AML-193 (cell line): ENCODE measurements at regions not wholly inside any gene's neighbourhood (a gene's known extent, or its start where the extent isn't known, plus 50 kb on each side); places are given as distances from the start of the nearest gene placed in this dataset.

Source experiments
- DNase-seq, 2 experiments: peaks; one replicate each; lab custom pipeline; 2025; lab: John Stamatoyannopoulos, UW

DNA sequence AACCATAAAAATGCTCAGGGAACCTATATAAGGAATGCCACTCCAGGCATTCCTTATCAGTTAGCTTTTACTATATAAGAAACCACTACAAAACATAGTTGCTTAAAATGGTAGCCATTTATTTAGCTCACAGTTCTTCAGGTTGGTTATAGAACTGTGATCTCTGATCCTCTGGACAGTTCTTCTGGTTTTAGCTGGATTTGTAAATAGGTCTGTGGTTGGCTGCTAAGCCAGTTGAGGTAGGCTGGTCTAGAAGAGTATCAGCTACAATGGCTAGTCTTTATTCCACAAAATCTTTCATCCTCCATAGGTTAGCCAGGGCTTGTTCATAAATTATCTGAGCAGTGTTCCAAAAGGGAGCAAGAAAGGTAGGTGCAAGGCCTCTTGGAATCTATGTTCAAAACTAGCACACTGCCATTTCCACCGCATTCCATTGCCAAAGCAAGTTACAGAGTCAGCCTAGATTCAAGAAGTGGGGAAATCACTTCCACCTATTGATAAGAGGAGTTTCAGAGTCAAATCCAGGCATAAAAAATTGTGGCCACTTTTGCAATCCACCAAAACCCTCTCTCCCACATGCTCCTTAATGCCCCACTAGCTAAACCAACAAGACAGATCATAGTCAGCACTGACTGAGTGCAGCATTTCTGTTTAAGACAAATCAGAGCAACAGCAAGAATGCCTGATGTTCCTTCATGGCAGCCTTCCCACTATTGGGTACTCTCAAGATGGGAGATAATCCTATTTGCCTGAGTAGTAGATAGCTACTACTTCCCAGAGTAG lies 146.4 kb downstream of the IRS1 start:
- no peak for DNase-seq

GRCh38 chr2:226652369-226652768 lies 147.3 kb downstream of the IRS1 start:
- DNase-seq = no peak

DNA sequence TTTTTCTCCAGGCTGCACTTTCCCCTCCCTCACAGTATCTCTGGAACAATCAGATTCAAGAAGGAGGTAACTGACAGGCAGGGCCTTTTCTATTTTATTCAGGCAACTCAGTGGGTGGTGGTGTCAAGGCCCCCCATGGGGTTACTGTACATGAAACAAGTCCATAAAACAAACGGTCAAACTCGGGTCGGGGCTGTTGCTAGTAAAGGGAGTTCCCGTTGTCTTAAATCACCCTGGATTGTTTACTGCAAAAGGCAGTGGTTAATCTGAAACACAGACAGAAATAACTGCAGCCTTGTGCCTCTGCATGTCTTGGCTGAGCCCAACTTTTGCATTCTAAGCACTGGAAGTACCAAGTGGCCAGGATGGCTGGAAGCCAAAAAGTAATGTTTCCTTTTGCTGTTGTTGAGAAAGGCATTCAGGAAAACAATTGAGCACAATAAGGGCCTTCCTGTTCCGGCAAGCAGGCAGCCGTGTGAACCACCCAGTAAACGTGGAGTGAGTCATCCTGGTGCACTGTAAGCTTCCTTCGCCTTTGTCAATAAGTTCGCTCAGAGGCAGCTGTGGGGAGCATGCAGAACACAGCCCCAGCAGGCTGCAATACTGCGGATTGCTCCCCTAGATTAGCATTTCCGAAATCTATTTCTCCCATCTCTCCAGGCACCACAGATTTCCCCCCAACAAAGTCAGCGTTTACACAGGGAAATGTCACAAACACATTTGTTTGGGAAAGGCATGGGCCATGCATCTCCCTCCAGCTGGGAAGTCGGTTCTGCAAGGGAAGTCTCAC lies 149.6 kb downstream of the IRS1 start:
- peak; percentile 65 to 81 for DNase-seq

GRCh38 chr2:226649201-226649600 lies 150.4 kb downstream of the IRS1 start:
- no peak for DNase-seq

GRCh38 chr2:226647621-226648518 lies 151.8 kb downstream of the IRS1 start:
- no peak for DNase-seq

- no peak for DNase-seq
These were observed 155.2 kb downstream of the IRS1 start for GRCh38 chr2:226644399-226644865.

GRCh38 chr2:226643946-226644282 lies 155.7 kb downstream of the IRS1 start:
- no peak for DNase-seq

GRCh38 chr2:226643030-226643945 lies 156.3 kb downstream of the IRS1 start:
- DNase-seq = no peak

DNA sequence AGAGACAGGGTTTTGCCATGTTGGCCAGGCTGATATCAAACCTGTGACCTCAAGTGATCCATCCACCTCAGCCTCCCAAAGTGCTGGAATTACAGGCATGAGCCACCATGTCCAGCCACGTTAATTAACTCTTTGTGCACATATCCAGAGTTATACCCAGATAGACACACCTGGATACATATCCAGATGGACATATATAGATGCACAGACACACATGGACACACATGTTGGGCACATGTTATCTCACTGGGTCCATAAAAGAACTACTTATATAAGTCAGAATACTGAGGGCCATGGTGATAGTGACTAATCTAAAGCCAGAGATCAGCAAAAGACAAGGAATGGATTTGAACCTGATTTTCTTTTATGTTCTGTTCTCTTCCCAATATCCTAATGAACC lies 158.6 kb downstream of the IRS1 start:
- DNase-seq = no peak

DNA sequence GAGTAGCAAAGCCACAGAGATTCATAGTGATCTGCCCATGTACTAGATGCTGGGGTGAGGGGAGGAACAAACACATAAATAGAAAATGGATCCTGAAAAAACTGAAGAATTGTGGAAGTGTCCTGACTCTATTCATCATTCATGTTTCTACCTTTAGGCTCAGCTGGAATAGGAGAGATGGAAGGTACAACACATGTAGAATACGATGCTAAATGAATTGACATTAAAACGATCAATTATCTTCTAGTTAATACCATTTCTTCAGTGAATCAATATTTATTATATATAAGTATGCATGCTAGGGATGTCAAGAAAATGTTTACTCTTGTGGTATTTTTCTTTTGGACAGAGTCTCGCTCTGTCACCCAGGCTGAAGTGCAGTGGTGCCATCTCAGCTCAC lies 159.1 kb downstream of the IRS1 start:
- no peak for DNase-seq

GRCh38 chr2:226639550-226639949 lies 160.1 kb downstream of the IRS1 start:
- DNase-seq = no peak

DNA sequence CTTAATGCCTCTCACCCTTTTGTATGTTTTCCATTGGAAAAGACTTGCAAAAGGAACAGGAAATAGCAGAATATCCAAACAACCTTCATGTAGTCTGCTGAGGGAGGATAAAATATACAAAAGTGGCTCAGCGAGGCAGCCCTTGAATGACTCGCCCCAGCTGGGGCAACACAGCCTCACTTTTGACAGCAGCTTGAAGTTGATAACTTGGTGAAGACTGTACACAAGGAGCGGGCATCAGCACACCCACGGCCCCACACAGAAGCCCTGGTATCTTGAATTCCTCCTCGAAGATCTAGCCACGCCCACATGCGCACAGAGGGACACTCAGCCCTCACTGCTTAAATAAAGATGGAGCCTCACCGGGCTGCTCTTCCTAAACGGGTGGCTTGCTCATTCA lies 161.0 kb downstream of the IRS1 start:
- no peak for DNase-seq

DNA sequence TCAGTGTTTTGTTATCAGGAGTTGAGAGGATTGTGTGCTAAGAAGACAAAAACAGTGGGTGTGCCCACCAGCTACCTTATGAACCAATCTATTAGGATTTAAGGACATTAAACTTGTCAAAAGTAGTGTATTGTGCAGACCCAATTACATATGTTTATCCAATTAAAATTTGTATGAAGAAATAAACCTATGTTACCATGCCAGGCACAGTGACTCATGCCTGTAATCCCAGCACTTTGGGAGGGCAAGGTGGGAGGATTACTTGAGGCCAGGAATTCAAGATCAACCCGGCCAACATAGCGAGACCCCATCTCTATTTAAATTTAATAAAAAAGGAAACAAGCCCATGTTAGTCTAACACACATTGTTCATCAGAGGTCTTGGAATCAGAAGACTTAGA lies 162.2 kb downstream of the IRS1 start:
- DNase-seq = no peak

GRCh38 chr2:226636586-226636985 lies 163.0 kb downstream of the IRS1 start:
- no peak for DNase-seq

- DNase-seq = no peak
These were observed 164.5 kb downstream of the IRS1 start for GRCh38 chr2:226634943-226635604.

- no peak for DNase-seq
These were observed 167.9 kb downstream of the IRS1 start for GRCh38 chr2:226631671-226632070.

- DNase-seq = no peak
These were observed 168.4 kb downstream of the IRS1 start for GRCh38 chr2:226631187-226631586.

- DNase-seq = no peak
These were observed 173.7 kb downstream of the IRS1 start for GRCh38 chr2:226625946-226626345.

DNA sequence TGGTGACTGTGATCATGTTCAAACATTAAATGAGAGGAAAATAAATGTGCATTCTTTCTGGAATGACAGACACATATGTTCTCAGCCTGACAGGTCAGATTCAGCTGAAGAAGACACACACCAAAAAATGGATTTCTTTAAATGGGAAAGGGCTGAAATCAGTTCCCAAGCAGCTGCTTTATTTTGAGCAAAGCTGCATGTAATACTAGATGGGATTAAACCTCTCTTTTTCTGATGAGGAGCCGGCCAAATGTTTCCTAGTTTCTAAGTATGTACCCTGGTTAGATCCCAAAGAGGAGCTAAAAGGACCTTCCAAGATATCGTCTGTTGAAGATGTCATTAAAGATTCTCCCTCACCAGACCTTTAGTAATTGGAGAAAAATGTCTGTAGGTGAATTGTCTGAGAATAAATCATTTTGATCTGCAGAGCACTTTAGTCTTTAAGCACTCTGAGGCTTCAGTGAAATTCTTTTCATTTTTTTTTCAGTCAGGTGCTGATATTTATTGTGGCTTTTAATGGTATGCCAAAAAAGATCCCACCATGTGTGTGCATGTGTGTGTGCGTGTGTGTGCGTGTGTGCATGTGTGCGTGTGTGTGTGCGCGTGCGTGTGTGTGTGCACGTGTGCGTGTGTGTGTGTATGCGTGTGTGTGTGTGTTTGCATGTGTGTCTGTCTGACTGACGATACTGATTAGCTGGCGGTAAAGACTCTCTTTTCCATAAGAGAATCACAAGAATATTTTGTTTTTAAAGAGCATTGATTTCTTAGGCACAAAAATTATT lies 175.8 kb downstream of the IRS1 start:
- no peak for DNase-seq

DNA sequence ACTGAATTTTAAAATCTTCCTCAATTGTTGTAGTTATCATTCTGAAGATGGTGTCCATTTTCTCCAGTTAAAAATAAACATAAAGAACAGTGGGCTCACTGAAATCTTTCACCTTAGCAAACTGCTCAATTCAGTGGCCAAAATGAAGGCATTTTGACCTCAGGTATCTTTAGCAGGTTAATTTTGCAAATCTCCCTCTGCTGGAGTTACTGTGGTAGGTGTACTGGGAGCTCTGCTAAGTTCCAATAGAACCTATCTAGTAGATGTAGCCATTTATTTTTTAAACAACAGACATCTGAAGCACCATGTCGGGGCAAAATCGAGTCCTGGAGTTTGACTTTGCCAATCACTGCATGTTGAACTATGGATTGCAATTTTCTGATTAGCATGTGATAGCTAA lies 177.1 kb downstream of the IRS1 start:
- no peak for DNase-seq
